Stimulated activated CD4-positive, alpha-beta T cell treated with anti-CD3 and anti-CD28 coated beads, Interleukin-12 subunit alpha, Interleukin-12 subunit beta, amount 100 ng/mL, for 24 hours (primary cell): ENCODE measurements at regions not wholly inside any gene's neighbourhood (a gene's known extent, or its start where the extent isn't known, plus 50 kb on each side); places are given as distances from the start of the nearest gene placed in this dataset.

Source experiments
- DNase-seq, 2 experiments: peaks; one replicate each; pipeline ENCODE4 v3.0.0-alpha.2; 2020; ENCODE audit warnings: low read depth in 2 of 2

DNA sequence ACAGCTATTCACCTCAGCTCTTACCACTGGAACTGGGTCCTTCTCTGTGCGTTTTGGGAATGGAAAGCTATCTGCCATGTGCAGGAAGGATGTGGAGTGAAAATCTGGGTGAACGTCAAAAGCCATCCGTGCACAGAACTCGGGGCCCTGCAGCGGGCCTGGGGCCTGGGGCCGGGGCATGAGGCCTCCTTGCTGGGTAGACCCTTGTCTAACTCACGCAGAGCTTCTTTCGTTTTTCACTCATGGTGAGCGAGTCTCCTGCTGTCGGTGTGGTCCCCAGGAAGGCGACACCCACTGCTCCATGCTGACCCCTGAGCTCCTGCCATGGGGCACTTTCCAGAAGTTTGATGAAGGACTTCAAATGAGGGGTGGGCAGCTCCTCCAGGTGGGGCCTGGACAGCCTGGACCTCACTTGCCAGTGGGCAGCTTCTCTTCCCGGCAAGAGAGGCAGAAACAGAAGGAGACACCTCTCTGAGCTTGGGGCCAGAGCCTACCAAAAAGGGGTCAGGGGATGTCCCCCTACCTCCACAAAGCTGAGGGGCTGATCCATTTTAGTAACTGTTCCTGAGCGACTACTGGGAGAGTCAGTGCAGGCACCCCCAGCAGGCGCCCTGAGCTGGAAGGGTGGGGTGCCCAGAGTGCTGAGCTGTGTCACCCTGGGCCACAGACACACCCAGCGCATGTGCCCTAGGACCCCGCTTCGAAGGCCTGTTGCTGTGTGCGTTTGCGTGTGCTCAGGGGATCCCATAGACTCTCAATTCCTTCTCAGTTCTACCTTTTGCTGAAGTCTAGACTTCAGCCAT lies 117.7 kb upstream of the HDAC4 start:
- no peak for DNase-seq

- DNase-seq: no peak
Observed at GRCh38 chr2:239517686-239518085, 116.9 kb upstream of the HDAC4 start.

DNA sequence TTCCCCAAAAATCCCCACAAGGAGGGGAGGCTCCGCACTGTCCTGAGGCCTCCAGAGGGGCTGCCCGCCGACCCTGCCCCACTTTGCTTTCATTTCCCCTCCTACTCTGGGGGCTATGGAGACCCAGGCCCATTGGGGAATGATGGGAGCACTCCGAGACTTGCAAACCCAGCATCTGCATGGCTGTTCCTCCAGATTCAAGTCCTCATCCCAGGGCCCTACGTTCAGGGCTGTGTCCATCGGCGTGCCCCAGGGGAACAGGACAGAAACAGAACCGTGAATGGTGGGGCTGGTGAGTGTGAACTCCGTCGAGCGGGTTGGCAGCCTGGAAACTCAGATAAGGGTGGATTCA lies 116.1 kb upstream of the HDAC4 start:
- DNase-seq: no peak

DNA sequence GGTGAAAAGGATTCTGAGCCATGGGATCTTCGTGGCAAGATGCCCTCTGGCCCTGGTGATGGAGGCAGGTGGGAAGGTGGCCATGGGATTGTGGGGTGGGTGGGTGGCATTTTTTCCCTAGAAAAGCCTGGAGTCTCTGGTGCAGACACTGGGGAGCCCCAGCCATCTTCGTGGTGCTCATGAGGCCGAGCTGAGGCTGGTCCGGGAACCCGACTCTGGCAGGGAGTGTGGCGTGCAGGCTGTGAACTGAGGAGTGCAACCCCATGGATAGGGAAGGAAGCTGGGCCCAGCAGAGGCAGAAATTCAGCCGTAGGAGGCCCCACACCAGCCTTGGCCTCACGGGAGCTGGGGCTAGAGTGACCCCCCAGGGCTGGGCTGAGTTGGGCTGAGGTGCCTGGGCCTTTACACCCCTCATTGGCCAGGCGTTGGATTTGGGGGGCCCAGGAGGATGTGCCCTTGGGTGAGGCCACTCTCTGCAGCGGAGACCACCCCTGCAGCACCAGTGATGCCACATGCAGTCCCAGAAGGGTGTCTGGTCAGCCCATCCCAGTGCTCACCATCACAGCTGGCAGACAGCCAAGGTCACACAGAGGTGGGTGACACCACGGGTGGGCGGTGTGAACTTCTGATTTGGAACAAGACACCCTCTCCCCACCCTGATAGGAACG lies 115.6 kb upstream of the HDAC4 start:
- no peak for DNase-seq

DNA sequence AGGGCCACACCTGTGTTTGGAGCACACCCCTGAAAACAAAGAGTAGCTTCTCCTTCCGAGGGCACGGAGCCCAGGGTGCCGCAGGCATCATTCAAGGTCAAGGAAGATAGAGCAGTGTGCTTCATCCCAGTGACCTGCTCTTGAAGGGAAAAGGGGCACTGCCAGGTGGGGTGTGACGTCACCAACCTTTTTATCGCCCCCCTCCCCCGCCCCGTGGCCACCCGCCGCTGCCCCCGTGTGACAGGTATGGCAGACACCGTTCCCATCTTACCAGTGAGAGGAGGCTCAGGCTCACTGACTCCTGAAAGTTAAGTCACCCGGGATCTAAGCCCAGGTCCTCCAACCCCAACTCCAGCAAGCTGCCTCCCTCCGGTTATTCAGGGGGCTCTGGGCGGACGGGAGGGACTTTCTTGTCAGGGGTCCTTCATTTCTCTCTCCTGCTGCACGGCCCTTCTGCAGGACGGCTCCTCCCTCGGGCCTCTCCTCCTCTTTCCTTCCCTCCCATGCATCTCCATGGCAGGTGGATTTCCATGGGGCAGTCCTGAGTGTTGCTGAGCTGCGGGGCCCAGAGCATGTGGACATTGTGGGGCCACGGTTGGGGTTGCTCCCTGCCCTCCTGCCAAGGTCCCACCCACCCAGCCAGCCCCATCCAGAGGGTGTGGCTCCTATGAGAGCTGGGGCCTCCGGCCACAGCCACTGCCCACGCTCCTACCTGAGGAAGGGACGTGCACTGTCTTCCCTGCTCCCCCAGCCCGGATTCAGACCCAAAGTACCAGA lies 114.1 kb upstream of the HDAC4 start:
- no peak for DNase-seq

DNA sequence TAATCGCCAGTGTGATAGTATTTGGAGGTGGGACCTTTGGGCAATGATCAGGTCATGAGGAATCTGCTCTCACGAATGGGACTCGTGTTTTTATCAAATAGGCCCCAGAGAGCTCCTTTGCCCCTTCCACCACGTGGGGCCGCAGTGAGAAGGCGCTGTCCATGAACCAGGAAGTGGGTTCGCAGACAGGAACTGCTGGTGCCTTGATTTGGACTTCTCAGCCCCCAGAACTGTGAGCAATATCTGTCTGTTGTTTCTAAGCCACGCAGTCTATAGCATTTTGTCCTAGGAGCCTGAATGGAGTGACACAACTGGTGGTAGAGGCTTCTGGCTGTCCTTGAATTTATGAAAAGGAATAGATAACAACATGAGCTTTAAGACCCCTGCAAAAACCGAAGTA lies 111.2 kb upstream of the HDAC4 start:
- DNase-seq: no peak

GRCh38 chr2:239509373-239510143 lies 108.7 kb upstream of the HDAC4 start:
- no peak for DNase-seq

DNA sequence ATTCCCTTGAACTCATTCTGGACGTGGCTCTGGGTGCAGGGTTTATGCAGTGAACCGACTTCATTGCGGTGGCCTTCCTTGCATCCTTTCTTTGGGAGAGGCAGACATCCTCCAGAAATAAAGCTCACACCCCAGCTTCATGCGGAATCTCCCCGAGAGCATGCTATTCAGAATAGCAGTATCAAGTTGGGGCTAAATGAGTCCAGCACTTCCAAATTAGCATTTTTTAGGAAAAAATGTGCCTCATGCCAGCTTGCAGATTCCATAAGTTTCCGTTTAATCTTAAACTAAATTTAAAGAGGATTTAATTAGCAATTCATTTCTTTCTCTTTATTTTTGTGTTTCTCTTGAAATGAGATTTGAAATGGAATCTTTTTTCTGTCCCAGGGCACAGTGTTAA lies 107.4 kb upstream of the HDAC4 start:
- no peak for DNase-seq

GRCh38 chr2:239507576-239508258 lies 106.9 kb upstream of the HDAC4 start:
- DNase-seq: no peak

DNA sequence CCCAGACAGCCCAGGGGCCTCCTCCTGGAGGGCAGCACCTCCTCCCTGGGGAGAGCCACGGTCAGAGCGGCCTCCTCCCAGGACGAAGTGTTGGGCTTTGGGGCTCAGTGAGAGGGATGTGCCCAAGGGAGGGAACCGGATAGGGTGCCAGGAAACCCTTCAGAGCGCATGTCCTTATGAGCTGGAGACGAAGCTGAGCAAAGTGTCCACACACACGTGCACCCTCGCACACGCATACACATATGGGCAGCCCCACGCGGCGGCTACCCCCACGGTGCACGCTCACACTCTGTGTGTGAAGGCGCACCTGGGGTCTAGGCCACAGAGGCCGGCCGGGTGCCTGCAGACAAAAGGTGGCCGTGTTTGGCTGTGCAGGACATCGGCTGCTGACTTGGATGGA lies 106.1 kb upstream of the HDAC4 start:
- no peak for DNase-seq

DNA sequence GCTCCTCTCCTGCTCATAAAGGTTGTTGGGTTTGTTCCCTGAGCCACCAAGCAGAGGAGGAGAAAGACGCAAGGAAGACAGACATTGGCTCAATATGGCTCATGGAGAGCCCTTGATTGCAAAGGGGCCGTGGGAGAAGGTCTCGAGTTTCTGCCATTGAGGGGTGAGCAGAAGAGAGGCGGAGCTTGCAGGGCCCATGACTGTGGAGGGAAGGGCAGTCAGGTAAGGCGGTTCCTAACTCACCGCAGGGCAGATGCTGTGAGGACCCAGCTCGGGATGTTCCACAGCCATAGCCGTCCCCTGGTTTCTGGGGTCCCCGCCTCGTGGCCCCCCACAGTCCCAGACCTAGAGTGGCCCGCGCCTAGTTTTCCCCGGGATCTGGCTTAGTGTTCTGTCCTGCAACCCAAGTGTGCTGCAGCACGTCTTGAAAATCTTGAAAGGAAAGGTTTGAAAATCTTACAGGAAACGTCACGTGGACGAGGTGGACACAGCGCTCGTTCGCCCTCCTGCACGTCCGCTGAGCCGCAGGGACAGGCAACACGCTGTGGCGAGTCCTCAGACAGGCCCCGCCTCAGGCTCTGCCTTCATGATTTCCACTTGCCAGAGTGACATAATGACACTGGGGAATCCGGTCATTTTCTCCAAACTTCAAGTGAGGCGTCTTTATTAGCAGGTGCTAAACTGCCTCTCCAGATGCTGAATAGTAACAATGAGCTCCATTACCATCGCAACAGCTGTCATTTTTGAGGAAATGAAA lies 105.5 kb upstream of the HDAC4 start:
- no peak for DNase-seq

- DNase-seq: no peak
Observed at GRCh38 chr2:239504643-239505235, 103.9 kb upstream of the HDAC4 start.

DNA sequence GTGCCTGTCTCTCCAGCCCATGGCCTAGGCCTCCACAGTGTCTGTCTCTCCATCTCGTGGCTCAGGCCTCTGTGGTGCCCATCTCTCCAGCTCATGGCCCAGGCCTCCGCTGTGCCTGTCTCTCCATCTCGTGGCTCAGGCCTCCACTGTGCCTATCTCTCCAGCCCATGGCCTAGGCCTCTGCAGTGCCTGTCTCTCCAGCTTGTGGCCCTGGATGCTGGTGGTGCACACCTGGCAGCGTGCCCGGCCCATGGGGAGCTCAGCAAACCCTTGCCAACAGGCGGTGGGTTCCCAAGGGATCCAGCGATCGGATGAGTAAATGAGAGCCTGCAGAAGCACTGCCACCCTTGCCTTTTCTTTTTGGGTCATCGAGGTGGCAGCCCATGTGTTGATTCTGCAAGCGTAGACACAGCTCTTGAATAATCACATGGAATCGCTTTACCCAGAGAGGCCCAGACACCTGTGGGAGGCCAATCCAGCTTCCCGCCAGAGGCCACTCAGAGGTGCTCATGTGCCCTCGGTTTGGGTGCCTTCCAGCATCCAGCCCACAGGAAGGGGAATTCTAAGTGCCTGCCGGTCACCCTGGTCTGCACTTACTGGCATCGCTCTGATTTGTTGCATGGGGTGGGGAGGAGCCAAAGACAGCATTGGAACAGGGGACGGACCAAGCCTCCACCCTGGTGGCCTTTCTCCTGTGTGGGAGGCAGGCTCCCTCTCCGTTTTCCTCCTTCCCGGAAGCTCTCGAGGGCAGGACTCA lies 101.8 kb upstream of the HDAC4 start:
- DNase-seq: no peak

- no peak for DNase-seq
Observed at GRCh38 chr2:239500574-239501550, 100.0 kb upstream of the HDAC4 start.

DNA sequence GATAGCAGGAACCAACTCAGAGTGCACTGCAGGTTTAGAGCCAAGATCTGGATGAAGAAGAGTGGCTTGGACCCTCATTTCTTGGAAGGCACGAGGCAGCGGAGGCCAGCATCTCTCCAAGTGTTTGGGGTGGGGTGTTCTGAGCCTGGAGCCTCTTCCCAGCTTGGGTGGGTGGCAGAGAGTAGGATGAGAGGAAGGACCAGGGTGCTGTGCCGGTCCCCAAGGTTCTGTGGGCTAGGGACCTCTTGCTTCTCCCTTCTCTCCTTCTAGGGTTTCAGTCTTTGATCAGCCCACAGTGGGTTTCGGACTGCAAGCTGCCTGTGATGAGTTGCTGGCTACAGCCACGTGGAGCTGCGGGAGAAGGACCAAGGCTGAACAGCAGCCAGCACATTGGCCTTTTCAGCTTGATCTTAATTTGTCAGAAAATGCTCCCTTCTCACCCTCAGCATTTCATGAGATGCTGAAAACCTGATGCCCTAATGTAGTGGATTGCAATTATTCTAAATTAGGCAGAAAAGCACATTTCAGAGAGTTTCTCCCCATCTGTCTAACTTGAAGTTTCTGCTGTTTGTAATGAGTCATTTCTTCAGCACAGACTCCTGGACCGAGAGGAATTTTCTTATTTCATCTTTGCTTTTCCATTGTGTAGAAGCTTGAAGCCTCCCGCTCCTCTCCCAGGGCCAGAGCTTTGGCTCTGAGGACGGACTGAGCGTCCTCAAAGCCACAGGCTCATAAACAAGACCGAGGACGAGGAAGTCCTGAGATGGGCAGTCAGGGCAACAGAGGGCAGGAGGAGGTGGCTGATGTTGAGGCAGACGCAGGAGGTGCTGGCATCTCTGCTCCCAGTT lies 99.1 kb upstream of the HDAC4 start:
- DNase-seq: no peak

DNA sequence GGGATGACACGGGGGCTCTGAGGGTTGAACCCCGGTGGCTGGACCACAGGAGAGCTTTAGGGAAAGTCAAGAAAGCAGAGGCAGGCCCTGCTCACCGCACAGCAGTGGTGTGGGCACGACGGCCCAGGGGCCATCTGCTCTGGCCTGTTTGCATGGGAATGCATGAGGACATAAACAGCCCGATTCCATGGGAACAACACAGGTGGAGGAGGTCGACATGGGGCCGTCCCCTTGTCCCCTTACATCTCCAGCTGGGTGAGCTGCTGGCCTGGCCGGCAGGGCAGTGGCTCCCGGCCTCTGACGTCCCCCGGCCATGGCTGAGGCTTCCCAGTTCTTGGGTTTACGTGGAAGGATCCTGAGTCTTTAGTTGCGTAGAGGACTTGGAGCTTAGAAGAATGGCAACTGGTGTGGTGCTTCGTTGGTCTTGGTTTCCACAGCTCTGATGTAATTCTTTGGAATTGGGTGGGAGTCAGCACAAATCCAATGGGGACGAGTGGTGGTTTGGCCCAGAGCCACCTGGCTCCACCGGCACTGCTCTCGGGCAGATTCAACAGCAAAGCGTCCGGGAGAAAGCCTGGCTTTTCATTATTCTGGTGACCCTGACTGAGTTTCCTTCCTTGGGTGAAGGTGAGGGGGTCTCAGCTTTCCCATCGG lies 98.3 kb upstream of the HDAC4 start:
- DNase-seq: no peak

DNA sequence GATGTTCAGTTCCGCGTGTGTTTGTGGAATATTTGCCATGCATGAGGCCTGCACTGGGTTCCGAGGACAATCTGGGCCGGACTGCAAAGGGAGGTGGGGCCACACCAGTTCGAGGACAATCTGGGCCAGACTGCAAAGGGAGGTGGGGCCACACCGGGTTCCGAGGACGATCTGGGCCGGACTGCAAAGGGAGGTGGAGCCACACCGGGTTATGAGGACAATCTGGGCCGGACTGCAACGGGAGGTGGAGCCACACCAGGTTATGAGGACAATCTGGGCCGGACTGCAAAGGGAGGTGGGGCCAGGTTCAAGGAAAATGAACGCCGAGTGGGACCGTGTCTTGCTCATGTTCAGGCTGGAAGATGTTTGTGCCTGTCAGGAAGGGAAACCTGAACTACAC lies 97.8 kb upstream of the HDAC4 start:
- no peak for DNase-seq
